Caco-2 (cell line): ENCODE measurements at regions not wholly inside any gene's neighbourhood (a gene's known extent, or its start where the extent isn't known, plus 50 kb on each side); places are given as distances from the start of the nearest gene placed in this dataset.

ENCODE experiments used
- BruUV-seq: library from RNA; stranded (reverse); fragments of 400-500 nt; replicated peaks from 2 replicates; lab custom pipeline; 2021; lab: Mats Ljungman, UMichigan
- CTCF ChIA-PET: fragments of 300-600 bp; sonication (Branson Sonifier 250); formaldehyde crosslinking; loops from one replicate; lab custom pipeline; 2022; ENCODE audit warnings: antibody characterized with exemption; lab: Charles Lee
- POLR2A ChIA-PET: fragments of 300-600 bp; sonication (Branson Sonifier 250); formaldehyde crosslinking; loops from one replicate; lab custom pipeline; 2022; ENCODE audit warnings: antibody characterized with exemption; lab: Charles Lee
- DNase-seq, 2 experiments: peaks; one replicate each; pipeline versions ENCODE4 v3.0.0 to v3.0.0-alpha.2; 2020 to 2022
- H3K27me3 ChIP-seq: replicated peaks from 2 replicates; pipeline ENCODE4 v1.6.0; 2011; ENCODE audit warnings: low read length; ENCODE audit not compliant: control insufficient read depth, insufficient read depth
- H3K36me3 ChIP-seq: 2 replicates; pipeline ENCODE4 v1.5.1; 2011; ENCODE audit warnings: low read length; ENCODE audit not compliant: control insufficient read depth, insufficient read depth
- H3K4me1 ChIP-seq: fragments of 250-450 bp; sonication (Bioruptor Pico); 2 replicates; pipeline ENCODE4 v1.5.1; 2020; ENCODE audit warnings: mild to moderate bottlenecking
- H3K4me3 ChIP-seq: 2 replicates; pipeline ENCODE4 v1.5.1; 2011; ENCODE audit warnings: low read depth, mild to moderate bottlenecking, control low read depth, low read length
- H3K9me3 ChIP-seq: fragments of 250-450 bp; sonication (Bioruptor Pico); 2 replicates; pipeline ENCODE4 v1.5.1; 2020; ENCODE audit warnings: mild to moderate bottlenecking, moderate library complexity
- H3K27ac Mint-ChIP-seq: one replicate; pipeline ENCODE4 v1.8.0; 2022; ENCODE audit warnings: mixed read lengths; ENCODE audit not compliant: unreplicated experiment
- H3K27me3 Mint-ChIP-seq: one replicate; pipeline ENCODE4 v1.8.0; 2022; ENCODE audit warnings: mixed read lengths; ENCODE audit not compliant: insufficient read depth, unreplicated experiment
- H3K36me3 Mint-ChIP-seq: one replicate; pipeline ENCODE4 v1.8.0; 2022; ENCODE audit warnings: mild to moderate bottlenecking, mixed read lengths; ENCODE audit not compliant: insufficient read depth, unreplicated experiment
- H3K4me1 Mint-ChIP-seq: one replicate; pipeline ENCODE4 v1.8.0; 2022; ENCODE audit warnings: low read depth, mixed read lengths; ENCODE audit not compliant: unreplicated experiment
- H3K4me3 Mint-ChIP-seq: one replicate; pipeline ENCODE4 v1.8.0; 2022; ENCODE audit warnings: mild to moderate bottlenecking, moderate library complexity, mixed read lengths; ENCODE audit not compliant: unreplicated experiment
- H3K9me3 Mint-ChIP-seq: one replicate; pipeline ENCODE4 v1.8.0; 2022; ENCODE audit warnings: mixed read lengths; ENCODE audit not compliant: unreplicated experiment
- CTCF ChIP-seq, 2 experiments: fragments of 200-600 bp in 1 of 2; IDR thresholded peaks; 1 replicate in 1 of 2; 2 replicates in 1 of 2; pipeline versions ENCODE4 v1.5.1 to v1.8.0; 2011 to 2022; ENCODE audit warnings: antibody characterized with exemption in 1 of 2, control low read depth in 1 of 2, inconsistent platforms in 1 of 2, low read depth in 1 of 2, low read length in 1 of 2, mild to moderate bottlenecking in 1 of 2, moderate library complexity in 1 of 2; ENCODE audit not compliant: insufficient read depth in 1 of 2, severe bottlenecking in 1 of 2, unreplicated experiment in 1 of 2
- intact Hi-C: fragments of 100-400 bp; cut with micrococcal nuclease; formaldehyde crosslinking; loops from one replicate; pipeline ENCODE4 v1.10.0; 2022; ENCODE audit not compliant: unreplicated experiment

- H3K27me3 ChIP-seq: no peaks in the 10 kb centered on the region
- Mint-ChIP-seq H3K36me3 (no peaks in the 10 kb centered on the region), H3K27me3 (no peaks in the 10 kb centered on the region), H3K27ac (no peak overlapping the region), H3K4me1 (no peaks in the 10 kb centered on the region), H3K4me3 (no peak overlapping the region), H3K9me3 (no peaks in the 10 kb centered on the region)
- no peak for TF ChIP-seq CTCF (IDR thresholded peaks at IDR 0.05; ENCODE audit: insufficient read depth in 1 of 2, low read depth in 1 of 2, low read length in 1 of 2, severe bottlenecking in 1 of 2, unreplicated experiment in 1 of 2)
- DNase-seq: no peak
- no peaks in the 10 kb centered on the region for H3K9me3 ChIP-seq
- CTCF ChIA-PET: no interaction called here
- H3K4me1 ChIP-seq: no peaks in the 10 kb centered on the region
- BruUV-seq: no TSS peak
- POLR2A ChIA-PET: no interaction called here
- no peaks in the 10 kb centered on the region for H3K36me3 ChIP-seq
- intact Hi-C loops: no loop called here
- H3K4me3 ChIP-seq: no peak overlapping the region
Observed at GRCh38 chrX:79573760-79574159, 206.6 kb upstream of the ITM2A start.

GRCh38 chrX:79572566-79572965 is 205.4 kb upstream of the ITM2A start:
- Histone ChIP-seq H3K4me1 (no peaks in the 10 kb centered on the region), H3K9me3 (no peaks in the 10 kb centered on the region), H3K4me3 (no peak overlapping the region), H3K36me3 (no peaks in the 10 kb centered on the region), H3K27me3 (no peaks in the 10 kb centered on the region)
- intact Hi-C loops: no loop called here
- Mint-ChIP-seq H3K36me3 (no peaks in the 10 kb centered on the region), H3K9me3 (no peaks in the 10 kb centered on the region), H3K27ac (no peak overlapping the region), H3K4me1 (no peaks in the 10 kb centered on the region), H3K4me3 (no peak overlapping the region), H3K27me3 (no peaks in the 10 kb centered on the region)
- DNase-seq: no peak
- TF ChIP-seq CTCF (IDR thresholded peaks at IDR 0.05; ENCODE audit: insufficient read depth in 1 of 2, low read depth in 1 of 2, low read length in 1 of 2, severe bottlenecking in 1 of 2, unreplicated experiment in 1 of 2): no peak
- no TSS peak for BruUV-seq
- CTCF ChIA-PET: no interaction called here
- POLR2A ChIA-PET: no interaction called here

GRCh38 chrX:79570524-79571240 is 203.5 kb upstream of the ITM2A start:
- DNase-seq: no peak
- intact Hi-C loops: no loop called here
- CTCF ChIA-PET: no interaction called here
- Mint-ChIP-seq H3K4me1 (no peaks in the 10 kb centered on the region), H3K27ac (no peak overlapping the region), H3K27me3 (no peaks in the 10 kb centered on the region), H3K4me3 (no peak overlapping the region), H3K9me3 (no peaks in the 10 kb centered on the region), H3K36me3 (no peaks in the 10 kb centered on the region)
- TF ChIP-seq CTCF (IDR thresholded peaks at IDR 0.05; ENCODE audit: insufficient read depth in 1 of 2, low read depth in 1 of 2, low read length in 1 of 2, severe bottlenecking in 1 of 2, unreplicated experiment in 1 of 2): no peak
- POLR2A ChIA-PET: no interaction called here
- no peaks in the 10 kb centered on the region for H3K27me3 ChIP-seq
- no TSS peak for BruUV-seq
- H3K9me3 ChIP-seq: no peaks in the 10 kb centered on the region
- no peaks in the 10 kb centered on the region for H3K4me1 ChIP-seq
- H3K4me3 ChIP-seq: no peak overlapping the region
- no peaks in the 10 kb centered on the region for H3K36me3 ChIP-seq
